Subcutaneous abdominal adipose tissue (tissue), 5 donors: ENCODE measurements at regions not wholly inside any gene's neighbourhood (a gene's known extent, or its start where the extent isn't known, plus 50 kb on each side); places are given as distances from the start of the nearest gene placed in this dataset.

ENCODE experiments used
- H3K27ac ChIP-seq: one replicate; pipeline ENCODE4 v1.7.0; 2013; ENCODE audit warnings: low read depth, mild to moderate bottlenecking, inconsistent platforms, low read length, moderate library complexity
- H3K27me3 ChIP-seq, 5 donors: one replicate each; pipeline ENCODE4 v1.7.0; 2013; ENCODE audit warnings: low read length in 5 of 5, inconsistent platforms in 1 of 5; ENCODE audit not compliant: control insufficient read depth in 5 of 5, insufficient read depth in 4 of 5
- H3K36me3 ChIP-seq, 5 donors: one replicate each; pipeline ENCODE4 v1.7.0; 2013; ENCODE audit warnings: low read length in 5 of 5; ENCODE audit not compliant: control insufficient read depth in 5 of 5, insufficient read depth in 5 of 5
- H3K4me1 ChIP-seq, 5 donors: one replicate each; pipeline ENCODE4 v1.7.0; 2013; ENCODE audit warnings: low read length in 5 of 5, mild to moderate bottlenecking in 3 of 5, moderate library complexity in 1 of 5; ENCODE audit not compliant: control insufficient read depth in 5 of 5, insufficient read depth in 5 of 5
- H3K4me3 ChIP-seq, 5 donors: one replicate each; pipeline ENCODE4 v1.7.0; 2013; ENCODE audit warnings: low read length in 5 of 5, low read depth in 1 of 5
- H3K9ac ChIP-seq, 5 donors: one replicate each; pipeline ENCODE4 v1.7.0; 2013; ENCODE audit warnings: low read length in 5 of 5, mild to moderate bottlenecking in 4 of 5, moderate library complexity in 3 of 5
- H3K9me3 ChIP-seq, 5 donors: one replicate each; pipeline ENCODE4 v1.7.0; 2013; ENCODE audit warnings: low read length in 5 of 5; ENCODE audit not compliant: control insufficient read depth in 5 of 5
- donor health status: healthy.
- donor health status: healthy.
- donor health status: healthy.
- donor health status: healthy.
- donor health status: healthy.

GRCh38 chr10:6722616-6723004, 142.5 kb upstream of the PRKCQ start:
- H3K27me3 ChIP-seq, result peaks cover 0 to 15% (median 5%) of the 10 kb centered on the region in 5 donors
- peaks cover 0 to 19% (median 13%) of the 10 kb centered on the region in 5 donors for H3K4me1 ChIP-seq
- no peak overlapping the region for H3K4me3 ChIP-seq
- no peak overlapping the region for H3K9ac ChIP-seq
- H3K27ac ChIP-seq, result peak overlapping the region; percentile 0
- H3K9me3 ChIP-seq, result no peaks in the 10 kb centered on the region
- no peaks in the 10 kb centered on the region for H3K36me3 ChIP-seq

GRCh38 chr10:6721964-6722615, 142.0 kb upstream of the PRKCQ start:
- Histone ChIP-seq H3K4me3 (peak overlapping the region in 4 of 5 donors; percentile 3 to 15 (median 7)), H3K27me3 (peaks cover 0 to 14% (median 5%) of the 10 kb centered on the region in 5 donors), H3K9me3 (no peaks in the 10 kb centered on the region), H3K36me3 (no peaks in the 10 kb centered on the region), H3K9ac (no peak overlapping the region), H3K27ac (peak overlapping the region; percentile 42), H3K4me1 (peaks cover 0 to 19% (median 13%) of the 10 kb centered on the region in 5 donors)

- Histone ChIP-seq H3K9ac (peak overlapping the region in 1 of 5 donors; percentile 42), H3K36me3 (no peaks in the 10 kb centered on the region), H3K27ac (peak overlapping the region; percentile 42), H3K4me3 (peak overlapping the region in 2 of 5 donors; percentile 3 to 15), H3K4me1 (peaks cover 0 to 19% (median 13%) of the 10 kb centered on the region in 5 donors), H3K27me3 (peaks cover 0 to 14% (median 5%) of the 10 kb centered on the region in 5 donors), H3K9me3 (no peaks in the 10 kb centered on the region)
Observed at GRCh38 chr10:6721480-6721879, 141.4 kb upstream of the PRKCQ start.

- H3K36me3 ChIP-seq, result no peaks in the 10 kb centered on the region
- no peak overlapping the region for H3K27ac ChIP-seq
- H3K27me3 ChIP-seq, result peaks cover 0 to 12% (median 5%) of the 10 kb centered on the region in 5 donors
- peaks cover 0 to 19% (median 13%) of the 10 kb centered on the region in 5 donors for H3K4me1 ChIP-seq
- H3K9me3 ChIP-seq, result no peaks in the 10 kb centered on the region
- no peak overlapping the region for H3K4me3 ChIP-seq
- H3K9ac ChIP-seq, result no peak overlapping the region
Observed at GRCh38 chr10:6719561-6719960, 139.5 kb upstream of the PRKCQ start.

GRCh38 chr10:6718550-6718949, 138.5 kb upstream of the PRKCQ start:
- H3K4me1 ChIP-seq, result peaks cover 0 to 19% (median 13%) of the 10 kb centered on the region in 5 donors
- no peaks in the 10 kb centered on the region for H3K36me3 ChIP-seq
- peaks cover 0 to 12% (median 5%) of the 10 kb centered on the region in 5 donors for H3K27me3 ChIP-seq
- H3K27ac ChIP-seq, result no peak overlapping the region
- no peak overlapping the region for H3K9ac ChIP-seq
- no peak overlapping the region for H3K4me3 ChIP-seq
- no peaks in the 10 kb centered on the region for H3K9me3 ChIP-seq

GRCh38 chr10:6716516-6716915, 136.4 kb upstream of the PRKCQ start:
- no peak overlapping the region for H3K27ac ChIP-seq
- H3K4me3 ChIP-seq, result no peak overlapping the region
- peaks cover 0 to 8% (median 6%) of the 10 kb centered on the region in 5 donors for H3K27me3 ChIP-seq
- H3K36me3 ChIP-seq, result no peaks in the 10 kb centered on the region
- no peaks in the 10 kb centered on the region for H3K9me3 ChIP-seq
- peaks cover 0 to 5% (median under 1%) of the 10 kb centered on the region in 5 donors for H3K4me1 ChIP-seq
- no peak overlapping the region for H3K9ac ChIP-seq

GRCh38 chr10:6713716-6714115, 133.6 kb upstream of the PRKCQ start:
- no peak overlapping the region for H3K27ac ChIP-seq
- H3K4me3 ChIP-seq, result no peak overlapping the region
- no peaks in the 10 kb centered on the region for H3K9me3 ChIP-seq
- peaks cover 0 to 14% (median 0%) of the 10 kb centered on the region in 5 donors for H3K27me3 ChIP-seq
- no peaks in the 10 kb centered on the region for H3K4me1 ChIP-seq
- no peaks in the 10 kb centered on the region for H3K36me3 ChIP-seq
- no peak overlapping the region for H3K9ac ChIP-seq

GRCh38 chr10:6713120-6713519, 133.0 kb upstream of the PRKCQ start:
- no peak overlapping the region for H3K9ac ChIP-seq
- H3K4me1 ChIP-seq, result no peaks in the 10 kb centered on the region
- no peak overlapping the region for H3K4me3 ChIP-seq
- no peaks in the 10 kb centered on the region for H3K9me3 ChIP-seq
- no peak overlapping the region for H3K27ac ChIP-seq
- peaks cover 0 to 14% (median 0%) of the 10 kb centered on the region in 5 donors for H3K27me3 ChIP-seq
- H3K36me3 ChIP-seq, result no peaks in the 10 kb centered on the region

GRCh38 chr10:6711881-6712280, 131.8 kb upstream of the PRKCQ start:
- Histone ChIP-seq H3K27ac (no peak overlapping the region), H3K4me3 (no peak overlapping the region), H3K27me3 (peaks cover 0 to 14% (median 0%) of the 10 kb centered on the region in 5 donors), H3K9me3 (no peaks in the 10 kb centered on the region), H3K9ac (no peak overlapping the region), H3K36me3 (no peaks in the 10 kb centered on the region), H3K4me1 (peaks cover 0 to 3% (median 0%) of the 10 kb centered on the region in 5 donors)

- Histone ChIP-seq H3K36me3 (no peaks in the 10 kb centered on the region), H3K27me3 (peaks cover 0 to 14% (median 0%) of the 10 kb centered on the region in 5 donors), H3K4me3 (no peak overlapping the region), H3K9me3 (no peaks in the 10 kb centered on the region), H3K4me1 (peaks cover 0 to 3% (median 0%) of the 10 kb centered on the region in 5 donors), H3K27ac (no peak overlapping the region), H3K9ac (no peak overlapping the region)
Observed at GRCh38 chr10:6711408-6711841, 131.3 kb upstream of the PRKCQ start.
